Neural cell (in vitro differentiated cells): ENCODE measurements at regions not wholly inside any gene's neighbourhood (a gene's known extent, or its start where the extent isn't known, plus 50 kb on each side); places are given as distances from the start of the nearest gene placed in this dataset.
A peak's percentile ranks its signal among the peaks of the same experiment; 100 is the strongest.

Experiments used
- H2AFZ ChIP-seq: fragments of 200-600, 300-800 bp; sonication (generic), shearing (Covaris generic); 2 replicates; pipeline ENCODE4 v1.6.0; 2014; ENCODE audit warnings: low read depth, mild to moderate bottlenecking, antibody characterized with exemption, low read length, moderate library complexity
- H3F3A ChIP-seq: fragments of 200-600 bp; shearing (Covaris generic); 2 replicates; pipeline ENCODE4 v1.6.1; 2016; ENCODE audit warnings: mild to moderate bottlenecking, moderate library complexity, mixed read lengths, antibody characterized with exemption, low read length; ENCODE audit not compliant: insufficient read depth, poor library complexity, severe bottlenecking
- H3K27ac ChIP-seq: fragments of 200-600, 300-800 bp; sonication (generic), shearing (Covaris generic); 2 replicates; pipeline ENCODE4 v1.5.1; 2014; ENCODE audit warnings: mild to moderate bottlenecking, low read length, moderate library complexity
- H3K27me3 ChIP-seq: fragments of 300-800, 200-600 bp; sonication (generic), shearing (Covaris generic); 2 replicates; pipeline ENCODE4 v1.6.0; 2014; ENCODE audit warnings: mild to moderate bottlenecking, low read depth, low read length, moderate library complexity; ENCODE audit not compliant: insufficient read depth
- H3K36me3 ChIP-seq: fragments of 300-800, 200-600 bp; sonication (generic), shearing (Covaris generic); 2 replicates; pipeline ENCODE4 v1.5.1; 2014; ENCODE audit warnings: mild to moderate bottlenecking, antibody characterized with exemption, low read length, moderate library complexity; ENCODE audit not compliant: insufficient read depth
- H3K4me2 ChIP-seq: fragments of 300-800, 200-600 bp; sonication (generic), shearing (Covaris generic); 2 replicates; pipeline ENCODE4 v1.6.0; 2014; ENCODE audit warnings: mild to moderate bottlenecking, low read length
- H3K4me3 ChIP-seq: fragments of 300-800, 200-600 bp; sonication (generic), shearing (Covaris generic); 2 replicates; pipeline ENCODE4 v1.5.1; 2014; ENCODE audit warnings: mild to moderate bottlenecking, low read length, moderate library complexity
- H3K79me2 ChIP-seq: fragments of 200-600 bp; shearing (Covaris generic); replicated peaks from 2 replicates; pipeline ENCODE4 v1.6.0; 2014; ENCODE audit warnings: mild to moderate bottlenecking, low read length, moderate library complexity; ENCODE audit not compliant: insufficient read depth
- H3K9ac ChIP-seq: fragments of 300-800, 200-600 bp; sonication (generic), shearing (Covaris generic); 2 replicates; pipeline ENCODE4 v1.6.1; 2016; ENCODE audit warnings: mild to moderate bottlenecking, low read length, mixed read lengths
- H3K9me2 ChIP-seq: fragments of 200-600 bp; shearing (Covaris generic); 2 replicates; pipeline ENCODE4 v1.6.1; 2016; ENCODE audit warnings: mild to moderate bottlenecking, low read length, mixed read lengths; ENCODE audit not compliant: insufficient read depth
- H3K9me3 ChIP-seq: fragments of 200-600, 300-800 bp; sonication (generic), shearing (Covaris generic); 2 replicates; pipeline ENCODE4 v1.6.1; 2016; ENCODE audit warnings: mild to moderate bottlenecking, mixed run types, low read length, moderate library complexity, mixed read lengths
- H4K20me1 ChIP-seq: fragments of 200-600 bp; shearing (Covaris generic); 2 replicates; pipeline ENCODE4 v1.6.1; 2016; ENCODE audit warnings: mild to moderate bottlenecking, mixed run types; ENCODE audit not compliant: insufficient read depth
- CTCF ChIP-seq: fragments of 450-650 bp; IDR thresholded peaks from 2 replicates; pipeline ENCODE4 v1.5.1; 2014; ENCODE audit warnings: antibody characterized with exemption, mild to moderate bottlenecking, moderate library complexity; ENCODE audit not compliant: poor library complexity, severe bottlenecking
- EP300 ChIP-seq: fragments of 450-650 bp; conservative IDR thresholded peaks from 2 replicates; pipeline ENCODE4 v1.6.1; 2014; ENCODE audit warnings: antibody characterized with exemption, mild to moderate bottlenecking, moderate library complexity; ENCODE audit not compliant: poor library complexity, severe bottlenecking
- EZH2 ChIP-seq: fragments of 200-600, 300-800 bp; shearing (Covaris generic), sonication (generic); IDR thresholded peaks from 2 replicates; pipeline ENCODE4 v1.6.1; 2014; ENCODE audit warnings: antibody characterized with exemption, low read length, borderline replicate concordance, mild to moderate bottlenecking; ENCODE audit not compliant: insufficient read depth, poor library complexity, severe bottlenecking
- MXI1 ChIP-seq: fragments of 450-650 bp; conservative IDR thresholded peaks from 2 replicates; pipeline ENCODE4 v1.6.1; 2014; ENCODE audit warnings: antibody characterized with exemption, mild to moderate bottlenecking; ENCODE audit not compliant: poor library complexity, severe bottlenecking
- POLR2AphosphoS5 ChIP-seq: IDR thresholded peaks from 2 replicates; pipeline ENCODE4 v1.6.1; 2012
- RAD21 ChIP-seq: fragments of 450-650 bp; conservative IDR thresholded peaks from 2 replicates; pipeline ENCODE4 v1.6.1; 2014; ENCODE audit warnings: antibody characterized with exemption, mild to moderate bottlenecking, moderate library complexity
- SMC3 ChIP-seq: fragments of 450-650 bp; conservative IDR thresholded peaks from 2 replicates; pipeline ENCODE4 v1.6.1; 2014; ENCODE audit warnings: antibody characterized with exemption, mild to moderate bottlenecking, moderate library complexity; ENCODE audit not compliant: poor library complexity
- TAF1 ChIP-seq: IDR thresholded peaks from 2 replicates; pipeline ENCODE4 v1.6.1; 2012; ENCODE audit warnings: low read depth
- TF ChIP-seq, protein P1 (sequence below): IDR thresholded peaks from 2 replicates; pipeline ENCODE4 v1.6.1; 2012; ENCODE audit warnings: borderline replicate concordance

DNA sequence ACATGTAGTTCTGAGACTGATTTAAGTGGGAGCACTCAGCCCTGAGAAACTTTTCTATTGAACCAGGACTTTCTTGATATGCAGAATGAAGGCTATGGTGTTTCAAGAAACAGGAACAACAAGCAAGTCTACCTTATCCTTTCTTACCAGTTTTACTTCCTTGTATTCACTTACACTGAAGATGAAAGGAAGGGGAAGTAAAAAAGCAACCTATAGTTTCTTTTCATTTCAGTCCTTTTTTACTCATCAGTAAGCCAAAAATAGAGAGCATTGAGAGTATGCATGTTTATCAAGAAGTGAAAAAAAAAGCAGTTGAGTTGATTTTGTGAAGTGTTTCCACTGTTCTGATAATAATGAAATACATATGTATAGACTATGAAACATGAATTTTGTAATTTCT lies 1010.3 kb downstream of the AMY1C start:
- Histone ChIP-seq H3K4me3 (no peak overlapping the region), H4K20me1 (no peaks in the 10 kb centered on the region), H3K9me2 (no peaks in the 10 kb centered on the region), H3K27ac (no peak overlapping the region), H3K9me3 (no peaks in the 10 kb centered on the region), H3F3A (no peaks in the 10 kb centered on the region), H3K79me2 (no peaks in the 10 kb centered on the region), H3K27me3 (no peaks in the 10 kb centered on the region), H3K4me2 (no peak overlapping the region), H3K36me3 (no peaks in the 10 kb centered on the region), H2AFZ (no peak overlapping the region), H3K9ac (no peak overlapping the region)
- TF ChIP-seq EP300 (no peak), EZH2 (no peak), RAD21 (no peak), POLR2AphosphoS5 (no peak), SMC3 (no peak), MXI1 (no peak), CTCF (no peak), TAF1 (no peak)
- TF ChIP-seq, protein P1, sequence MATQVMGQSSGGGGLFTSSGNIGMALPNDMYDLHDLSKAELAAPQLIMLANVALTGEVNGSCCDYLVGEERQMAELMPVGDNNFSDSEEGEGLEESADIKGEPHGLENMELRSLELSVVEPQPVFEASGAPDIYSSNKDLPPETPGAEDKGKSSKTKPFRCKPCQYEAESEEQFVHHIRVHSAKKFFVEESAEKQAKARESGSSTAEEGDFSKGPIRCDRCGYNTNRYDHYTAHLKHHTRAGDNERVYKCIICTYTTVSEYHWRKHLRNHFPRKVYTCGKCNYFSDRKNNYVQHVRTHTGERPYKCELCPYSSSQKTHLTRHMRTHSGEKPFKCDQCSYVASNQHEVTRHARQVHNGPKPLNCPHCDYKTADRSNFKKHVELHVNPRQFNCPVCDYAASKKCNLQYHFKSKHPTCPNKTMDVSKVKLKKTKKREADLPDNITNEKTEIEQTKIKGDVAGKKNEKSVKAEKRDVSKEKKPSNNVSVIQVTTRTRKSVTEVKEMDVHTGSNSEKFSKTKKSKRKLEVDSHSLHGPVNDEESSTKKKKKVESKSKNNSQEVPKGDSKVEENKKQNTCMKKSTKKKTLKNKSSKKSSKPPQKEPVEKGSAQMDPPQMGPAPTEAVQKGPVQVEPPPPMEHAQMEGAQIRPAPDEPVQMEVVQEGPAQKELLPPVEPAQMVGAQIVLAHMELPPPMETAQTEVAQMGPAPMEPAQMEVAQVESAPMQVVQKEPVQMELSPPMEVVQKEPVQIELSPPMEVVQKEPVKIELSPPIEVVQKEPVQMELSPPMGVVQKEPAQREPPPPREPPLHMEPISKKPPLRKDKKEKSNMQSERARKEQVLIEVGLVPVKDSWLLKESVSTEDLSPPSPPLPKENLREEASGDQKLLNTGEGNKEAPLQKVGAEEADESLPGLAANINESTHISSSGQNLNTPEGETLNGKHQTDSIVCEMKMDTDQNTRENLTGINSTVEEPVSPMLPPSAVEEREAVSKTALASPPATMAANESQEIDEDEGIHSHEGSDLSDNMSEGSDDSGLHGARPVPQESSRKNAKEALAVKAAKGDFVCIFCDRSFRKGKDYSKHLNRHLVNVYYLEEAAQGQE, result no peak

- Histone ChIP-seq H3K9me2 (no peaks in the 10 kb centered on the region), H3K27ac (no peak overlapping the region), H2AFZ (no peak overlapping the region), H3K36me3 (no peaks in the 10 kb centered on the region), H3F3A (no peaks in the 10 kb centered on the region), H3K4me3 (no peak overlapping the region), H3K9me3 (no peaks in the 10 kb centered on the region), H3K4me2 (no peak overlapping the region), H3K9ac (no peak overlapping the region), H3K27me3 (no peaks in the 10 kb centered on the region), H4K20me1 (no peaks in the 10 kb centered on the region), H3K79me2 (no peaks in the 10 kb centered on the region)
- TF ChIP-seq EZH2, result no peak
- no peak for TF ChIP-seq CTCF
- TF ChIP-seq POLR2AphosphoS5, result no peak
- TF ChIP-seq EP300, result peak; percentile 11
- no peak for TF ChIP-seq SMC3
- no peak for TF ChIP-seq TAF1
Observed at GRCh38 chr1:104761961-104762570, 1012.4 kb downstream of the AMY1C start.
